Uterus (tissue), 3 donors: ENCODE measurements at regions not wholly inside any gene's neighbourhood (a gene's known extent, or its start where the extent isn't known, plus 50 kb on each side); places are given as distances from the start of the nearest gene placed in this dataset.
"Not testable (repeated sequence)": the region's sequence is repeated elsewhere in the genome, so short reads cannot be mapped to it uniquely, and the experiment has no call there.

ENCODE experiments used
- DNase-seq, 2 donors: peaks; one replicate each; pipeline ENCODE4 v3.0.0-alpha.2; 2019 to 2020
- H3K27ac ChIP-seq, 2 donors: fragments of 200-600 bp; sonication (generic); 1 replicate in 1 of 2; 2 replicates in 1 of 2; pipeline ENCODE4 v1.5.1; 2016 to 2018
- H3K27me3 ChIP-seq, 2 donors: fragments of 200-600 bp; sonication (generic); one replicate each; pipeline ENCODE4 v1.5.1; 2018 to 2019; ENCODE audit warnings: control low read depth in 1 of 2
- H3K36me3 ChIP-seq, 2 donors: fragments of 200-600 bp; sonication (generic); one replicate each; pipeline ENCODE4 v1.5.1; 2019; ENCODE audit warnings: control low read depth in 1 of 2
- H3K4me1 ChIP-seq, 2 donors: fragments of 200-600 bp; sonication (generic); one replicate each; pipeline ENCODE4 v1.5.1; 2018 to 2019; ENCODE audit warnings: control low read depth in 1 of 2
- H3K4me3 ChIP-seq, 2 donors: fragments of 200-600 bp; sonication (generic); 1 replicate in 1 of 2; 2 replicates in 1 of 2; pipeline ENCODE4 v1.5.1; 2018 to 2019; ENCODE audit warnings: mild to moderate bottlenecking in 1 of 2
- H3K9me3 ChIP-seq, 2 donors: fragments of 200-600 bp; sonication (generic); one replicate each; pipeline ENCODE4 v1.5.1; 2019; ENCODE audit warnings: control low read depth in 1 of 2
- CTCF ChIP-seq, 4 experiments: fragments of 200-600 bp in 2 of 4; fragments of 450-650 bp in 2 of 4; sonication (generic) in 2 of 4; IDR thresholded peaks; one replicate each; pipeline ENCODE4 v1.5.1; 2016 to 2019; ENCODE audit warnings: antibody characterized with exemption in 4 of 4, mild to moderate bottlenecking in 2 of 4, moderate library complexity in 1 of 4
- POLR2A ChIP-seq, 2 donors: fragments of 450-650 bp; IDR thresholded peaks; one replicate each; pipeline ENCODE4 v1.6.1; 2016; ENCODE audit warnings: antibody characterized with exemption in 2 of 2, mild to moderate bottlenecking in 1 of 2, moderate library complexity in 1 of 2
- intact Hi-C: fragments of 100-400 bp; cut with DNase I; formaldehyde crosslinking; loops from one replicate; pipeline ENCODE4 v1.15.1; 2023; ENCODE audit warnings: low total_unique reads
- donor health status: DM: yes; HTN: yes; CAD: no.

GRCh38 chr11:97617031-97617430, 1227.2 kb downstream of the JRKL start:
- no peak for TF ChIP-seq CTCF (IDR thresholded peaks at IDR 0.05)
- no peak for TF ChIP-seq POLR2A (IDR thresholded peaks at IDR 0.05)
- no peaks in the 10 kb centered on the region for H3K9me3 ChIP-seq
- H3K27me3 ChIP-seq = no peaks in the 10 kb centered on the region
- no peaks in the 10 kb centered on the region for H3K4me1 ChIP-seq
- H3K27ac ChIP-seq = no peak overlapping the region
- no peak for DNase-seq
- H3K36me3 ChIP-seq = no peaks in the 10 kb centered on the region
- H3K4me3 ChIP-seq = no peak overlapping the region
- intact Hi-C loops = no loop called here

GRCh38 chr11:97620007-97620406, 1230.2 kb downstream of the JRKL start:
- H3K27me3 ChIP-seq = no peaks in the 10 kb centered on the region
- intact Hi-C loops = no loop called here
- DNase-seq = no peak
- TF ChIP-seq POLR2A (IDR thresholded peaks at IDR 0.05) (no peak), CTCF (IDR thresholded peaks at IDR 0.05) (no peak)
- H3K4me1 ChIP-seq = no peaks in the 10 kb centered on the region
- H3K4me3 ChIP-seq = no peak overlapping the region
- H3K9me3 ChIP-seq = no peaks in the 10 kb centered on the region
- H3K27ac ChIP-seq = no peak overlapping the region
- H3K36me3 ChIP-seq = no peaks in the 10 kb centered on the region

- Histone ChIP-seq H3K27me3 (no peaks in the 10 kb centered on the region), H3K9me3 (no peaks in the 10 kb centered on the region), H3K27ac (no peak overlapping the region), H3K4me3 (no peak overlapping the region), H3K4me1 (no peaks in the 10 kb centered on the region), H3K36me3 (no peaks in the 10 kb centered on the region)
- no peak for DNase-seq
- no peak for TF ChIP-seq CTCF (IDR thresholded peaks at IDR 0.05)
- no peak for TF ChIP-seq POLR2A (IDR thresholded peaks at IDR 0.05)
- intact Hi-C loops = no loop called here
These were observed 1231.5 kb downstream of the JRKL start for GRCh38 chr11:97621282-97621681.

GRCh38 chr11:97622795-97623194, 1233.0 kb downstream of the JRKL start:
- Histone ChIP-seq H3K4me1 (no peaks in the 10 kb centered on the region), H3K36me3 (no peaks in the 10 kb centered on the region), H3K27ac (no peak overlapping the region), H3K9me3 (no peaks in the 10 kb centered on the region), H3K4me3 (no peak overlapping the region), H3K27me3 (no peaks in the 10 kb centered on the region)
- no peak for DNase-seq
- TF ChIP-seq POLR2A (IDR thresholded peaks at IDR 0.05) (no peak), CTCF (IDR thresholded peaks at IDR 0.05) (no peak)
- intact Hi-C loops = no loop called here

- H3K36me3 ChIP-seq, H3K4me3 ChIP-seq, H3K9me3 ChIP-seq, H3K4me1 ChIP-seq, intact Hi-C loops, DNase-seq, H3K27ac ChIP-seq, H3K27me3 ChIP-seq: not testable (repeated sequence)
These were observed 1246.9 kb downstream of the JRKL start for GRCh38 chr11:97636741-97637140.

- H3K27me3 ChIP-seq = no peaks in the 10 kb centered on the region
- no peaks in the 10 kb centered on the region for H3K36me3 ChIP-seq
- H3K4me1 ChIP-seq = no peaks in the 10 kb centered on the region
- H3K9me3 ChIP-seq = peaks cover 0 to 6% of the 10 kb centered on the region in 2 donors
- no peak overlapping the region for H3K4me3 ChIP-seq
- intact Hi-C loops = no loop called here
- H3K27ac ChIP-seq = no peak overlapping the region
- DNase-seq = no peak
- TF ChIP-seq POLR2A (IDR thresholded peaks at IDR 0.05) = no peak
- no peak for TF ChIP-seq CTCF (IDR thresholded peaks at IDR 0.05)
These were observed 1247.9 kb downstream of the JRKL start for GRCh38 chr11:97637701-97638100.
